LNCAP (cell line): ENCODE measurements at regions not wholly inside any gene's neighbourhood (a gene's known extent, or its start where the extent isn't known, plus 50 kb on each side); places are given as distances from the start of the nearest gene placed in this dataset.

Experiments used
- CTCF ChIP-seq: fragments of 450-650 bp; IDR thresholded peaks from 2 replicates; pipeline ENCODE4 v1.5.1; 2017; ENCODE audit warnings: mild to moderate bottlenecking

- no peak for TF ChIP-seq CTCF
Observed at GRCh38 chr11:23252426-23252825, 392.2 kb upstream of the CCDC179 start.

GRCh38 chr11:23257088-23257487 is 396.8 kb upstream of the CCDC179 start:
- no peak for TF ChIP-seq CTCF

GRCh38 chr11:23257556-23257955 is 397.3 kb upstream of the CCDC179 start:
- TF ChIP-seq CTCF: no peak

- no peak for TF ChIP-seq CTCF
Observed at GRCh38 chr11:23263466-23263865, 403.2 kb upstream of the CCDC179 start.

- TF ChIP-seq CTCF: no peak
Observed at GRCh38 chr11:23272095-23272494, 411.8 kb upstream of the CCDC179 start.

DNA sequence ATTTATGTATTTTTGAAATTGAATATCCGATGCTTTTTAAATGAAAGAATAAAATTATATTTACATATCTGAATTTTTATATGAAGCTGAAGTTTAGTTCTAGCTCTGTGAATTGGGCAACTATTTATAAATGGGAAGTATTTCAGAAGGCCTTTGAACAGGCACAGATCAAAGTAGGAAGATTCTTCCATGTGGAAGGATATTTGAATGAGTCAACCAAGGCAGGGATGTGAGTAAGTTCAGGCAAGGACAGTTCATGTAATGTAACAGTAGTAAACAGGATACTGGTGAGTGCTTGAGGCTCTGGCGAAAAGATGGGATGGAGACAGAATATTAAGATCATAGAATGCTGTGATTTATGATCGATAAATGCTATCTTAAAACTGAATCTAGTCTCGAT is 417.8 kb upstream of the CCDC179 start:
- no peak for TF ChIP-seq CTCF

DNA sequence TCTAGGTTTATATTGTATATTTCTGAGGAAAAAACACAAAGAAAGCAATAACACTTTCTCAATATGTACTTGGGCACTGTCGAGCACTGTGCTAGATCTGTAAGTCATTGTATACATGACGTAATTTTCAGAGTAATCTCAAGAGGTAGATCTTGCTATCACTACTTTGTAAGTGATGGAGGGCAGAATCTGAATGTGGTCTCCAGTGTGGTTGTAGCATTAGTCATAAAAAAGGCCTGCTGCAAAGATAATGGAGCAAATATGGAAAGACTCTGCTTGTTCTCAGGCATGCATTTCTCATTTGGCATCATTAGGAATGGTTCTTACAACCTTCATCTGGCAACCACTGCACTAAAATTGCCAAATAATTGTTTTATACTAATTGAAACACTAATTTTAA is 419.8 kb upstream of the CCDC179 start:
- TF ChIP-seq CTCF: no peak

- no peak for TF ChIP-seq CTCF
Observed at GRCh38 chr11:23283666-23284065, 423.4 kb upstream of the CCDC179 start.
